Neural progenitor cell (in vitro differentiated cells): ENCODE measurements at regions not wholly inside any gene's neighbourhood (a gene's known extent, or its start where the extent isn't known, plus 50 kb on each side); places are given as distances from the start of the nearest gene placed in this dataset.

Experiments
- DNase-seq: peaks from one replicate; pipeline ENCODE4 v3.0.0-alpha.2; 2016; ENCODE audit warnings: low spot score
- H2AFZ ChIP-seq: fragments of 200-600 bp; sonication (generic); replicated peaks from 2 replicates; pipeline ENCODE4 v1.6.1; 2016; ENCODE audit warnings: antibody characterized with exemption
- H3F3A ChIP-seq: fragments of 200-600 bp; sonication (generic); 2 replicates; pipeline ENCODE4 v1.6.1; 2016; ENCODE audit warnings: antibody characterized with exemption, low read depth
- H3K27ac ChIP-seq: fragments of 200-600 bp; sonication (generic); 2 replicates; pipeline ENCODE4 v1.5.1; 2016; ENCODE audit warnings: mild to moderate bottlenecking
- H3K27me3 ChIP-seq: fragments of 200-600 bp; sonication (generic); 2 replicates; pipeline ENCODE4 v1.6.1; 2016; ENCODE audit warnings: mild to moderate bottlenecking, moderate library complexity
- H3K36me3 ChIP-seq: fragments of 200-600 bp; sonication (generic); 2 replicates; pipeline ENCODE4 v1.5.1; 2016
- H3K4me1 ChIP-seq: fragments of 200-600 bp; sonication (generic); 2 replicates; pipeline ENCODE4 v1.6.1; 2016; ENCODE audit warnings: mixed run types
- H3K4me2 ChIP-seq: fragments of 200-600 bp; sonication (generic); 2 replicates; pipeline ENCODE4 v1.6.1; 2016
- H3K4me3 ChIP-seq: fragments of 200-600 bp; sonication (generic); 2 replicates; pipeline ENCODE4 v1.5.1; 2016
- H3K79me2 ChIP-seq: fragments of 200-600 bp; sonication (generic); 2 replicates; pipeline ENCODE4 v1.6.1; 2016; ENCODE audit warnings: low read depth
- H3K9ac ChIP-seq: fragments of 200-600 bp; sonication (generic); 2 replicates; pipeline ENCODE4 v1.6.1; 2016
- H3K9me3 ChIP-seq: fragments of 200-600 bp; sonication (generic); 2 replicates; pipeline ENCODE4 v1.5.1; 2016; ENCODE audit warnings: low read depth
- H4K20me1 ChIP-seq: fragments of 200-600 bp; sonication (generic); 2 replicates; pipeline ENCODE4 v1.6.1; 2016; ENCODE audit warnings: low read depth
- H3K27ac Mint-ChIP-seq: 3 replicates; pipeline ENCODE4 v1.8.0; 2021; ENCODE audit warnings: mixed read lengths
- H3K27me3 Mint-ChIP-seq: 2 replicates; pipeline ENCODE4 v1.8.0; 2022; ENCODE audit warnings: low read depth, mild to moderate bottlenecking, inconsistent platforms, moderate library complexity, mixed read lengths; ENCODE audit not compliant: insufficient read depth
- H3K36me3 Mint-ChIP-seq: 3 replicates; pipeline ENCODE4 v1.8.0; 2021; ENCODE audit warnings: mixed read lengths
- H3K4me1 Mint-ChIP-seq: 3 replicates; pipeline ENCODE4 v1.8.0; 2021; ENCODE audit warnings: mixed read lengths
- H3K4me3 Mint-ChIP-seq: 3 replicates; pipeline ENCODE4 v1.8.0; 2021; ENCODE audit warnings: mild to moderate bottlenecking, moderate library complexity, mixed read lengths
- H3K9me3 Mint-ChIP-seq: 3 replicates; pipeline ENCODE4 v1.8.0; 2020; ENCODE audit warnings: mixed read lengths
- CTCF ChIP-seq: fragments of 200-600 bp; sonication (generic); IDR thresholded peaks from 2 replicates; pipeline ENCODE4 v1.5.1; 2017; ENCODE audit warnings: antibody characterized with exemption, mild to moderate bottlenecking
- EZH2 ChIP-seq: fragments of 200-600 bp; sonication (generic); IDR thresholded peaks from 2 replicates; pipeline ENCODE4 v1.6.1; 2017; ENCODE audit warnings: antibody characterized with exemption, mild to moderate bottlenecking, moderate library complexity
- EZH2phosphoT487 ChIP-seq: fragments of 200-600 bp; sonication (generic); IDR thresholded peaks from 2 replicates; pipeline ENCODE4 v1.6.1; 2017; ENCODE audit warnings: antibody characterized with exemption

GRCh38 chr21:36214561-36214960 lies 57.9 kb downstream of the DOP1B start:
- Histone ChIP-seq H3K4me3 (no peak overlapping the region), H3K4me1 (peaks cover 8% of the 10 kb centered on the region), H4K20me1 (no peaks in the 10 kb centered on the region), H3K4me2 (no peak overlapping the region), H3K79me2 (no peaks in the 10 kb centered on the region), H3K36me3 (no peaks in the 10 kb centered on the region), H2AFZ (no peak overlapping the region), H3F3A (peaks cover 7% of the 10 kb centered on the region), H3K27me3 (no peaks in the 10 kb centered on the region), H3K9me3 (no peaks in the 10 kb centered on the region), H3K27ac (no peak overlapping the region), H3K9ac (no peak overlapping the region)
- Mint-ChIP-seq H3K27ac (no peak overlapping the region), H3K4me1 (peaks cover 21% of the 10 kb centered on the region), H3K27me3 (peaks cover under 1% of the 10 kb centered on the region), H3K36me3 (peaks cover 12% of the 10 kb centered on the region), H3K4me3 (no peak overlapping the region), H3K9me3 (no peaks in the 10 kb centered on the region)
- no peak for DNase-seq
- TF ChIP-seq EZH2 = no peak
- no peak for TF ChIP-seq EZH2phosphoT487
- no peak for TF ChIP-seq CTCF

- Mint-ChIP-seq H3K27me3 (no peaks in the 10 kb centered on the region), H3K4me1 (peaks cover 4% of the 10 kb centered on the region), H3K27ac (no peak overlapping the region), H3K4me3 (no peak overlapping the region), H3K9me3 (no peaks in the 10 kb centered on the region), H3K36me3 (peaks cover 9% of the 10 kb centered on the region)
- Histone ChIP-seq H3K79me2 (no peaks in the 10 kb centered on the region), H3F3A (no peaks in the 10 kb centered on the region), H3K4me1 (no peaks in the 10 kb centered on the region), H3K4me3 (no peak overlapping the region), H2AFZ (no peak overlapping the region), H3K36me3 (no peaks in the 10 kb centered on the region), H3K4me2 (no peak overlapping the region), H4K20me1 (no peaks in the 10 kb centered on the region), H3K27me3 (no peaks in the 10 kb centered on the region), H3K9me3 (no peaks in the 10 kb centered on the region), H3K9ac (no peak overlapping the region), H3K27ac (no peak overlapping the region)
- no peak for DNase-seq
- no peak for TF ChIP-seq EZH2phosphoT487
- TF ChIP-seq EZH2 = no peak
- TF ChIP-seq CTCF = no peak
Observed at GRCh38 chr21:36217743-36218142, 61.1 kb downstream of the DOP1B start.

GRCh38 chr21:36218691-36219090 lies 62.1 kb downstream of the DOP1B start:
- Mint-ChIP-seq H3K9me3 (no peaks in the 10 kb centered on the region), H3K36me3 (peaks cover 9% of the 10 kb centered on the region), H3K27ac (no peak overlapping the region), H3K4me1 (peaks cover 9% of the 10 kb centered on the region), H3K27me3 (no peaks in the 10 kb centered on the region), H3K4me3 (no peak overlapping the region)
- no peaks in the 10 kb centered on the region for H3K9me3 ChIP-seq
- H2AFZ ChIP-seq = no peak overlapping the region
- DNase-seq = no peak
- no peaks in the 10 kb centered on the region for H4K20me1 ChIP-seq
- TF ChIP-seq CTCF (no peak), EZH2phosphoT487 (no peak), EZH2 (no peak)
- no peak overlapping the region for H3K4me3 ChIP-seq
- no peak overlapping the region for H3K9ac ChIP-seq
- peaks cover 7% of the 10 kb centered on the region for H3K4me1 ChIP-seq
- H3K36me3 ChIP-seq = no peaks in the 10 kb centered on the region
- peak overlapping the region; percentile 37 for H3K27ac ChIP-seq
- H3F3A ChIP-seq = no peaks in the 10 kb centered on the region
- H3K27me3 ChIP-seq = no peaks in the 10 kb centered on the region
- H3K79me2 ChIP-seq = no peaks in the 10 kb centered on the region
- H3K4me2 ChIP-seq = no peak overlapping the region

- Histone ChIP-seq H3K27ac (peak overlapping the region; percentile 64), H3K36me3 (no peaks in the 10 kb centered on the region), H2AFZ (no peak overlapping the region), H4K20me1 (no peaks in the 10 kb centered on the region), H3K79me2 (no peaks in the 10 kb centered on the region), H3K27me3 (no peaks in the 10 kb centered on the region), H3K4me3 (no peak overlapping the region), H3K4me2 (no peak overlapping the region), H3F3A (no peaks in the 10 kb centered on the region), H3K9me3 (no peaks in the 10 kb centered on the region), H3K9ac (no peak overlapping the region), H3K4me1 (peaks cover 8% of the 10 kb centered on the region)
- no peak overlapping the region for H3K4me3 Mint-ChIP-seq
- H3K4me1 Mint-ChIP-seq = peaks cover 14% of the 10 kb centered on the region
- no peaks in the 10 kb centered on the region for H3K27me3 Mint-ChIP-seq
- H3K36me3 Mint-ChIP-seq = peaks cover 6% of the 10 kb centered on the region
- DNase-seq = peak; percentile 3
- no peak for TF ChIP-seq CTCF
- TF ChIP-seq EZH2 = no peak
- no peak for TF ChIP-seq EZH2phosphoT487
- no peak overlapping the region for H3K27ac Mint-ChIP-seq
- no peaks in the 10 kb centered on the region for H3K9me3 Mint-ChIP-seq
Observed at GRCh38 chr21:36223451-36223850, 66.8 kb downstream of the DOP1B start.
